GM19395 (cell line): ENCODE measurements at regions not wholly inside any gene's neighbourhood (a gene's known extent, or its start where the extent isn't known, plus 50 kb on each side); places are given as distances from the start of the nearest gene placed in this dataset.
"Not testable (repeated sequence)": the region's sequence is repeated elsewhere in the genome, so short reads cannot be mapped to it uniquely, and the experiment has no call there.

Source experiments
- ATAC-seq: cut with Tn5 transposase; IDR thresholded peaks from one replicate; pipeline ENCODE4 v1.9.1; 2021; ENCODE audit warnings: mild to moderate bottlenecking, moderate library complexity; ENCODE audit not compliant: unreplicated experiment

DNA sequence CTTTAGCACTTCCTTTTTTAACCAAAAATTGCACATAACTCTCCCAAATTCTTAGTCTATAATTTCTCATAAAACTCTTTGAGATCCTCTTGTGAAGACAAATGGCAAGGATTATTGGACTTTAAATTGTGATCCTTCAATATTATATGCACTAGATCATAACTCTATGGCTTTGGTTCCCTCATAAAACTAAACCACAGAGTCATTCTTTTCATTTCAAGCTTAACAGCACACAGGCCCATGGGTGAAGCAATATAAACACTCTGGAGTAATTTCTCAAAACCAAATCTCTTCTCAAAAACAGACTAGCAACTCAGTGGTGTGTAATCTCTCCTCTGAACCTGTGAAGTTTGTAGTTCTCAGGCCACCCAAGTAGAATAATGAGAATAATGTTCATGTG lies 171.0 kb upstream of the NECTIN3 start:
- no peak for ATAC-seq

- no peak for ATAC-seq
Observed at GRCh38 chr3:110901536-110901935, 170.1 kb upstream of the NECTIN3 start.

- ATAC-seq, result no peak
Observed at GRCh38 chr3:110902453-110903085, 169.0 kb upstream of the NECTIN3 start.

GRCh38 chr3:110903771-110904519 lies 167.7 kb upstream of the NECTIN3 start:
- no peak for ATAC-seq

GRCh38 chr3:110904520-110904890 lies 167.1 kb upstream of the NECTIN3 start:
- no peak for ATAC-seq

DNA sequence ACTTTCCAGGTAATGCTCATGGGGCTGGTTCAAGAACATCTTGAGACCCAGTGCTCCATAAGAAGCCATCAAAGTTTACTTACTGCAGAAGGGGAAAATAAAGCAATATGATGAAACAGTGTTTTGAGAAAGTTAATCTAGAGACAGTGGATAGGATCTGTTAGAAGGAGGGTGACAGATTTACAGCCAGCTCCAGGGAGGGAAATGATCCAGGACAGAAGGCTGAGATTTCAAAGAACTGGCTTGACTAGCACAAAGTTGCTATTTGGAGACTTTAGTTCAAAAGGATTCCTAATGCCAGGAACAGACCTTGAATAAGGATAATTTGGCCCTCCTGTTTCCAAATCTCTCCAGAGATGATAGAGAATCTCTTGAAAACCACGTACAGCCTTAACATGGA lies 166.5 kb upstream of the NECTIN3 start:
- ATAC-seq, result no peak

GRCh38 chr3:110909839-110910238 lies 161.8 kb upstream of the NECTIN3 start:
- no peak for ATAC-seq

GRCh38 chr3:110910346-110910955 lies 161.2 kb upstream of the NECTIN3 start:
- no peak for ATAC-seq

- no peak for ATAC-seq
Observed at GRCh38 chr3:110918963-110919362, 152.7 kb upstream of the NECTIN3 start.

- no peak for ATAC-seq
Observed at GRCh38 chr3:110925798-110926197, 145.8 kb upstream of the NECTIN3 start.

- no peak for ATAC-seq
Observed at GRCh38 chr3:110928016-110928662, 143.5 kb upstream of the NECTIN3 start.

- no peak for ATAC-seq
Observed at GRCh38 chr3:110929816-110930215, 141.8 kb upstream of the NECTIN3 start.

GRCh38 chr3:110932567-110932966 lies 139.0 kb upstream of the NECTIN3 start:
- no peak for ATAC-seq

- no peak for ATAC-seq
Observed at GRCh38 chr3:110933821-110934426, 137.7 kb upstream of the NECTIN3 start.

DNA sequence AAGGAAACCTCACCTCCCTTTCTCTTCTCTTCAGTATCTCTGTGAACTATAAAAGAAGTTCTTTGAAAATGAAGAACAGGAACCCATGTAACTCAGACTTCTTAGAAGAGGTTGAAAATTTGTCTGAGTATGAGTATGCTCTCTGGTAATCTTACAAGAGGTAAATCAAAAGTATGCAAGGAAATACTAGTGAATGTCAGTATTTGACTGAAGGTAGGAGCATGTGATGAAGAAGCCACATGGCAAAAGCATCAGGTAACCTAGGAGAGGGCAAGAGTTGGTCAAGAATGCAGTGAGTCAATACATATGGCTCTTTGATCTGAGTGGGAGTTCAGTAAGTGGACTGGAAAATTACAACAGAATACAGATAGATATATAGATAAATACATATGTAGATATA lies 133.0 kb upstream of the NECTIN3 start:
- no peak for ATAC-seq

DNA sequence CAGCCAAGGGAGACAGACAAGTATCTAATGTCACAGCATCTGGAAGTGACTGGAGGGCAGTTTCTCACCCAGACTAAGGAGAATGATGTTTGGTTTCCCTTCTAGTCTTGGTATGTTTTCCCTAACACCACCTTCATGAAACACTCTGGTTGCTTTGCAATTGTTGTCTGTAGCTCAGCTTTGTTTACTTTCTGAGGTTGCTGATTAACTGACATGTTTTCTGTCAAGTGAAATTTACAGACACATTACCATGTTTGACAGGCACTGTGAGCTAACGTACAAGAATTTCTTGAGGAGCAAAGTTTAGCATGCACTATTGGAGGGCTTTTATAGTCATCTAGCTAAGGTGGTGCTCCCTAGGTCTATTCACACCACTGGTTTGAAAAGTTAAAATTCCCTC lies 131.6 kb upstream of the NECTIN3 start:
- ATAC-seq, result no peak

DNA sequence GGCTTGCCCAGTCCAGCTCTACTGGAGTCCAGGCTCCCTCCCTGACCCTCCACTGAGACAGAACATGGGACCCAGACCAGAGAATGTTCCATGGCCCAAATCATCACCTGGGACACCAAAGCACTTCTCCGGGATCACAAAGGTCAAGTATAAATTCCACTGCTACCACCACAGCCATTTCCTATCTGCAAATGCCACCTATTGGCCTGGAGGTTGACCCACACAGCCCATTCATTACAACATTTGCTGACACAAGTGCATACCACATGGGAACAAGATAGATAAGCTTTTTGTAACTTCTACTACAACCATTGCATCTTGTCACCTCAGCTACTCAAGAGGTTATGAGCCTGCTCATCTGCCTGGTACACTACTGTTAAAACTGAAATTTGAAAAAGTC lies 126.8 kb upstream of the NECTIN3 start:
- ATAC-seq, result no peak

- ATAC-seq, result no peak
Observed at GRCh38 chr3:110946810-110947209, 124.8 kb upstream of the NECTIN3 start.

DNA sequence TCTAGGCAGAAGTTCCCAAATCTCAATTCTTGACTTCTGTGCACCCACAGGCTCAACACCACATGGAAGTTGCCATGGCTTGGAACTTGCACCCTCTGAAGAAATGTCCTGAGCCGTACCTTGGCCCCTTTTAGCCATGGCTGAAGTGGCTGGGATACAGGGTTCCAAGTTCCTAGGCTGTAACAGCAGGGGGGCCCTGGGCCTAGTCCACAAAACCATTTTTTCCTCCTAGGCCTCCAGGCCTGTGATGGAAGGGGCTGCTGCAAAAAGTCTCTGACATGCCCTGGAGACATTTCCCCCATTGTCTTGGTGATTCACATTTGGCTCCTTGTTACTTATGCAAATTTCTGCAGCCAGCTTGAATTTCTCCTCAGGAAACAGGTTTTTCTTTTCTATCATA lies 122.4 kb upstream of the NECTIN3 start:
- not testable (repeated sequence) for ATAC-seq

DNA sequence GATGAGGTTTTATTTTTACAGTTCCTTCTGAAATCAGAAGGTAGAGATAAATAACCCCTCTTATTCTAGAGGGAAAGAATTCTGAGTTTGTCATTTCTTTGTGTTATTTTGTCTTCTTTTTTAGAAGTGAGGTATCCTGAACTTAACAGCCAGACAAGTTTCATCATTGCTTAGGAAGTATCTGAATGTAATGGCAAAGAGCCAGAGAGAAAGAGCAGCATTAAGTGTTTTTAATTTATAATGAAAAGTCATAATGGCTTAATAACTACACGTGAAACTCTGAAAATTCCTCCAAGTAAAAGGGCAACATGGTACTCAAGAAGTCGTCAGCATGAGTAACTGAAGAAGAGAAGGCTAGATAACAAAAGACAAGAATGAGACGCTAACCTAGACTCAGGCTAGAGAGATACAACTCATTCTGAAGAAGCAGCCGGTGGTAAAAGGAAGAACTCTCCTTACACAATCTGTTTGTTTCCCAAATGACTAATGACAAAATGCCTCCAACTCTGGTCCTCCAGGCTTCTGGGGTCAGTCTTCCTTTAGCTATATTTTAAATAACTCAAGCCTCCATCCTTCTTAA lies 116.2 kb upstream of the NECTIN3 start:
- ATAC-seq, result no peak

- no peak for ATAC-seq
Observed at GRCh38 chr3:110956081-110956480, 115.5 kb upstream of the NECTIN3 start.
